C4-2B (cell line): ENCODE measurements at regions not wholly inside any gene's neighbourhood (a gene's known extent, or its start where the extent isn't known, plus 50 kb on each side); places are given as distances from the start of the nearest gene placed in this dataset.
"Not testable (repeated sequence)": the region's sequence is repeated elsewhere in the genome, so short reads cannot be mapped to it uniquely, and the experiment has no call there.

Experiments
- ZFX ChIP-seq: fragments of 450-650 bp; IDR thresholded peaks from 2 replicates; pipeline ENCODE4 v1.6.1; 2017
- TF ChIP-seq, protein P1 (sequence below): fragments of 450-650 bp; conservative IDR thresholded peaks from 2 replicates; pipeline ENCODE4 v1.5.1; 2017; ENCODE audit warnings: mild to moderate bottlenecking

DNA sequence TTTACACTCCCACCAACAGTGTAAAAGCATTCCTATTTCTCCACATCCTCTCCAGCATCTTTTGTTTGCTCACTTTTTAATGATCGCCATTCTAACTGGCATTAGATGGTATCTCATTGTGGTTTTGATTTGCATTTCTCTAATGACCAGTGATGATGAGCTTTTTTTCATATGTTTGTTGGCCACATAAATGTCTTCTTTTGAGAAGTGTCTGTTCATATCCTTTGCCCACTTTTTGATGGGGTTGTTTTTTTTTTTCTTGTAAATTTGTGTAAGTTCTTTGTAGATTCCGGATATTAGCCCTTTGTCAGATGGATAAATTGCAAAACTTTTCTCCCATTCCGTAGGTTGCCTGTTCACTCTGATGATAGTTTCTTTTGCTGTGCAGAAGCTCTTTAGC, 64.6 kb downstream of the ADCYAP1 start:
- TF ChIP-seq, protein P1, sequence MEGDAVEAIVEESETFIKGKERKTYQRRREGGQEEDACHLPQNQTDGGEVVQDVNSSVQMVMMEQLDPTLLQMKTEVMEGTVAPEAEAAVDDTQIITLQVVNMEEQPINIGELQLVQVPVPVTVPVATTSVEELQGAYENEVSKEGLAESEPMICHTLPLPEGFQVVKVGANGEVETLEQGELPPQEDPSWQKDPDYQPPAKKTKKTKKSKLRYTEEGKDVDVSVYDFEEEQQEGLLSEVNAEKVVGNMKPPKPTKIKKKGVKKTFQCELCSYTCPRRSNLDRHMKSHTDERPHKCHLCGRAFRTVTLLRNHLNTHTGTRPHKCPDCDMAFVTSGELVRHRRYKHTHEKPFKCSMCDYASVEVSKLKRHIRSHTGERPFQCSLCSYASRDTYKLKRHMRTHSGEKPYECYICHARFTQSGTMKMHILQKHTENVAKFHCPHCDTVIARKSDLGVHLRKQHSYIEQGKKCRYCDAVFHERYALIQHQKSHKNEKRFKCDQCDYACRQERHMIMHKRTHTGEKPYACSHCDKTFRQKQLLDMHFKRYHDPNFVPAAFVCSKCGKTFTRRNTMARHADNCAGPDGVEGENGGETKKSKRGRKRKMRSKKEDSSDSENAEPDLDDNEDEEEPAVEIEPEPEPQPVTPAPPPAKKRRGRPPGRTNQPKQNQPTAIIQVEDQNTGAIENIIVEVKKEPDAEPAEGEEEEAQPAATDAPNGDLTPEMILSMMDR, result not testable (repeated sequence)
- not testable (repeated sequence) for TF ChIP-seq ZFX
